MM.1S (cell line): ENCODE measurements at regions not wholly inside any gene's neighbourhood (a gene's known extent, or its start where the extent isn't known, plus 50 kb on each side); places are given as distances from the start of the nearest gene placed in this dataset.

Experiments used
- DNase-seq: peaks from one replicate; pipeline ENCODE4 v3.0.0-alpha.2; 2015
- H2AFZ ChIP-seq: fragments of 300-600 bp; sonication (generic); 2 replicates; pipeline ENCODE4 v1.6.0; 2016; ENCODE audit warnings: antibody characterized with exemption, low read length
- H3F3A ChIP-seq: fragments of 300-600 bp; sonication (generic); 2 replicates; pipeline ENCODE4 v1.6.1; 2016; ENCODE audit warnings: mild to moderate bottlenecking, antibody characterized with exemption, low read length, moderate library complexity, mixed read lengths; ENCODE audit not compliant: insufficient read depth
- H3K27ac ChIP-seq: fragments of 300-600 bp; sonication (generic); 2 replicates; pipeline ENCODE4 v1.5.1; 2016; ENCODE audit warnings: mild to moderate bottlenecking, low read length
- H3K27me3 ChIP-seq: fragments of 300-600 bp; sonication (generic); replicated peaks from 2 replicates; pipeline ENCODE4 v1.6.0; 2016; ENCODE audit warnings: low read length; ENCODE audit not compliant: insufficient read depth
- H3K36me3 ChIP-seq: fragments of 300-600 bp; sonication (generic); replicated peaks from 2 replicates; pipeline ENCODE4 v1.6.1; 2016; ENCODE audit warnings: mild to moderate bottlenecking, low read length, mixed read lengths; ENCODE audit not compliant: insufficient read depth
- H3K4me1 ChIP-seq: fragments of 300-600 bp; sonication (generic); 2 replicates; pipeline ENCODE4 v1.6.1; 2016; ENCODE audit warnings: low read length, mixed read lengths
- H3K4me2 ChIP-seq: fragments of 300-600 bp; sonication (generic); 2 replicates; pipeline ENCODE4 v1.6.0; 2016; ENCODE audit warnings: low read depth, low read length
- H3K4me3 ChIP-seq: fragments of 300-600 bp; sonication (generic); 2 replicates; pipeline ENCODE4 v1.5.1; 2016; ENCODE audit warnings: low read length, mixed read lengths
- H3K79me2 ChIP-seq: fragments of 300-600 bp; sonication (generic); 2 replicates; pipeline ENCODE4 v1.6.1; 2016; ENCODE audit warnings: mixed run types, low read length, mixed read lengths
- H3K9ac ChIP-seq: fragments of 300-600 bp; sonication (generic); 2 replicates; pipeline ENCODE4 v1.6.1; 2016; ENCODE audit warnings: low read length, mixed read lengths
- H3K9me2 ChIP-seq: fragments of 300-600 bp; sonication (generic); replicated peaks from 2 replicates; pipeline ENCODE4 v1.6.1; 2016; ENCODE audit warnings: mild to moderate bottlenecking, low read length, mixed read lengths; ENCODE audit not compliant: insufficient read depth
- H3K9me3 ChIP-seq: fragments of 300-600 bp; sonication (generic); replicated peaks from 2 replicates; pipeline ENCODE4 v1.6.1; 2016; ENCODE audit warnings: mild to moderate bottlenecking, low read length, mixed read lengths; ENCODE audit not compliant: insufficient read depth
- H4K20me1 ChIP-seq: fragments of 300-600 bp; sonication (generic); 2 replicates; pipeline ENCODE4 v1.6.1; 2016; ENCODE audit warnings: mild to moderate bottlenecking, low read length, moderate library complexity, mixed read lengths; ENCODE audit not compliant: insufficient read depth
- CTCF ChIP-seq: fragments of 300-600 bp; sonication (generic); IDR thresholded peaks from 2 replicates; pipeline ENCODE4 v1.5.1; 2016; ENCODE audit warnings: antibody characterized with exemption, low read length, mixed read lengths
- EZH2 ChIP-seq: fragments of 300-600 bp; sonication (generic); optimal IDR thresholded peaks from 2 replicates; pipeline ENCODE3; 2017; ENCODE audit warnings: low read depth, mild to moderate bottlenecking, antibody characterized with exemption, low read length, mixed read lengths
- EZH2phosphoT487 ChIP-seq: fragments of 300-600 bp; sonication (generic); IDR thresholded peaks from 2 replicates; pipeline ENCODE4 v1.6.1; 2018; ENCODE audit warnings: antibody characterized with exemption, low read length

GRCh38 chr2:196390243-196391148, 219.1 kb upstream of the STK17B start:
- H3K4me2 ChIP-seq, result no peak overlapping the region
- H4K20me1 ChIP-seq, result no peaks in the 10 kb centered on the region
- H3K79me2 ChIP-seq, result no peaks in the 10 kb centered on the region
- no peak overlapping the region for H3K9ac ChIP-seq
- no peak for TF ChIP-seq EZH2
- TF ChIP-seq EZH2phosphoT487, result no peak
- no peak for TF ChIP-seq CTCF
- no peaks in the 10 kb centered on the region for H3F3A ChIP-seq
- H3K27ac ChIP-seq, result no peak overlapping the region
- H3K27me3 ChIP-seq, result no peaks in the 10 kb centered on the region
- no peak for DNase-seq
- no peaks in the 10 kb centered on the region for H3K36me3 ChIP-seq
- no peak overlapping the region for H2AFZ ChIP-seq
- H3K4me1 ChIP-seq, result no peaks in the 10 kb centered on the region
- H3K9me3 ChIP-seq, result no peaks in the 10 kb centered on the region
- H3K9me2 ChIP-seq, result no peaks in the 10 kb centered on the region
- H3K4me3 ChIP-seq, result no peak overlapping the region

DNA sequence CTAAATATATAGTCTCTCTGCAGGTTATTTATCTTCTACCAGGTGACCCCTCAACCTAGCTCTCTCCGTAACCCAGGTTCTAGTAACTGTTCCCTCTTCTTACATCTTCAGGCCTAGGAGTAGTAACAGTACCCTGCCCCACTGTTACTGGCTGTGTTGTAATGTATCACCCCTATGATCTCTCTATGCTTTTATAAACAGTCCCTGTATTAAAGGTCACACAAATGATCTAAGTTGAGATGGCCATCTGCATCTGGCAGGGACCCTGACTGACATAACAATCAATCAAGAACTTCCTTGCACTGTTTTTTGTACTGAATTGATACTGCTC, 219.7 kb upstream of the STK17B start:
- Histone ChIP-seq H3K27me3 (no peaks in the 10 kb centered on the region), H3K27ac (no peak overlapping the region), H3K9ac (no peak overlapping the region), H3K4me1 (no peaks in the 10 kb centered on the region), H2AFZ (no peak overlapping the region), H3K79me2 (no peaks in the 10 kb centered on the region), H3K4me3 (no peak overlapping the region), H3K36me3 (no peaks in the 10 kb centered on the region), H3F3A (no peaks in the 10 kb centered on the region), H3K4me2 (no peak overlapping the region), H4K20me1 (no peaks in the 10 kb centered on the region), H3K9me2 (no peaks in the 10 kb centered on the region), H3K9me3 (no peaks in the 10 kb centered on the region)
- no peak for DNase-seq
- TF ChIP-seq EZH2phosphoT487, result no peak

GRCh38 chr2:196399096-196399495, 227.7 kb upstream of the STK17B start:
- Histone ChIP-seq H3K4me1 (no peaks in the 10 kb centered on the region), H3K9me2 (no peaks in the 10 kb centered on the region), H3K79me2 (no peaks in the 10 kb centered on the region), H4K20me1 (no peaks in the 10 kb centered on the region), H2AFZ (no peak overlapping the region), H3K27me3 (no peaks in the 10 kb centered on the region), H3K9me3 (no peaks in the 10 kb centered on the region), H3K4me2 (no peak overlapping the region), H3F3A (no peaks in the 10 kb centered on the region), H3K4me3 (no peak overlapping the region), H3K9ac (no peak overlapping the region), H3K36me3 (no peaks in the 10 kb centered on the region), H3K27ac (no peak overlapping the region)
- no peak for DNase-seq
- TF ChIP-seq CTCF (no peak), EZH2phosphoT487 (no peak), EZH2 (no peak)
